ENCODE measurements at regions not wholly inside any gene's neighbourhood (a gene's known extent, or its start where the extent isn't known, plus 50 kb on each side); places are given as distances from the start of the nearest gene placed in this dataset.

- TF ChIP-seq CTCF (IDR thresholded peaks at IDR 0.05; ENCODE audit: low read length, missing control alignments), result no peak
- peak; percentile 24 for DNase-seq (ENCODE audit: low read depth)
- H3K4me3 ChIP-seq (replicated peaks; ENCODE audit: low read depth, low read length), result no peak overlapping the region
These were observed 183.4 kb upstream of the TOPAZ1 start for GRCh38 chr3:44058022-44058867.

- no peak overlapping the region for H3K4me3 ChIP-seq (replicated peaks; ENCODE audit: low read depth, low read length)
- no peak for TF ChIP-seq CTCF (IDR thresholded peaks at IDR 0.05; ENCODE audit: low read length, missing control alignments)
- DNase-seq (ENCODE audit: low read depth), result no peak
These were observed 182.8 kb upstream of the TOPAZ1 start for GRCh38 chr3:44058868-44059203.

- no peak for TF ChIP-seq CTCF (IDR thresholded peaks at IDR 0.05; ENCODE audit: low read length, missing control alignments)
- no peak overlapping the region for H3K4me3 ChIP-seq (replicated peaks; ENCODE audit: low read depth, low read length)
- no peak for DNase-seq (ENCODE audit: low read depth)
These were observed 181.5 kb upstream of the TOPAZ1 start for GRCh38 chr3:44060164-44060563.

GRCh38 chr3:44061268-44061667, 180.4 kb upstream of the TOPAZ1 start:
- no peak for TF ChIP-seq CTCF (IDR thresholded peaks at IDR 0.05; ENCODE audit: low read length, missing control alignments)
- no peak for DNase-seq (ENCODE audit: low read depth)

GRCh38 chr3:44061961-44062360, 179.7 kb upstream of the TOPAZ1 start:
- no peak overlapping the region for H3K4me3 ChIP-seq (replicated peaks; ENCODE audit: low read depth, low read length)
- no peak for DNase-seq (ENCODE audit: low read depth)
- no peak for TF ChIP-seq CTCF (IDR thresholded peaks at IDR 0.05; ENCODE audit: low read length, missing control alignments)

More at GRCh38 chr3:44061268-44061667, 180.4 kb upstream of the TOPAZ1 start:
- no peak overlapping the region for H3K4me3 ChIP-seq (replicated peaks; ENCODE audit: low read depth, low read length)

GRCh38 chr3:44065311-44066094, 176.2 kb upstream of the TOPAZ1 start:
- no peak for TF ChIP-seq CTCF (IDR thresholded peaks at IDR 0.05; ENCODE audit: low read length, missing control alignments)
- DNase-seq (ENCODE audit: low read depth), result no peak
- no peak overlapping the region for H3K4me3 ChIP-seq (replicated peaks; ENCODE audit: low read depth, low read length)

Data from fibroblast of pulmonary artery (primary cell).